ENCODE measurements at regions not wholly inside any gene's neighbourhood (a gene's known extent, or its start where the extent isn't known, plus 50 kb on each side); places are given as distances from the start of the nearest gene placed in this dataset.
"Not testable (repeated sequence)": the region's sequence is repeated elsewhere in the genome, so short reads cannot be mapped to it uniquely, and the experiment has no call there.

- H3K27ac ChIP-seq, result no peak overlapping the region
- no peaks in the 10 kb centered on the region for H3K36me3 ChIP-seq (ENCODE audit: insufficient read depth, low read length)
- no peak overlapping the region for H3K4me3 ChIP-seq
- H3K9ac ChIP-seq (ENCODE audit: insufficient read length), result no peak overlapping the region
- DNase-seq (ENCODE audit: low read depth, low spot score), result no peak
- peaks cover 4% of the 10 kb centered on the region; the same call in 1 of the 2 replicates for H3K9me3 ChIP-seq (ENCODE audit: low read depth, low read length)
- TF ChIP-seq FOXP2 (optimal IDR thresholded peaks at IDR 0.05; ENCODE audit: control extremely low read depth, extremely low read length, insufficient read depth) (no peak), POLR2AphosphoS5 (IDR thresholded peaks at IDR 0.05; ENCODE audit: borderline replicate concordance, low read depth, low read length) (no peak), EZH2 (IDR thresholded peaks at IDR 0.05) (no peak)
Observed at GRCh38 chr7:69090936-69091335, 507.3 kb upstream of the AUTS2 start.

GRCh38 chr7:69091521-69091920, 506.8 kb upstream of the AUTS2 start:
- Histone ChIP-seq H3K4me3 (no peak overlapping the region), H3K36me3 (ENCODE audit: insufficient read depth, low read length) (no peaks in the 10 kb centered on the region), H3K27ac (no peak overlapping the region), H3K9me3 (ENCODE audit: low read depth, low read length) (peaks cover 4% of the 10 kb centered on the region; the same call in 1 of the 2 replicates), H3K9ac (ENCODE audit: insufficient read length) (no peak overlapping the region)
- DNase-seq (ENCODE audit: low read depth, low spot score), result no peak
- TF ChIP-seq POLR2AphosphoS5 (IDR thresholded peaks at IDR 0.05; ENCODE audit: borderline replicate concordance, low read depth, low read length), result no peak
- no peak for TF ChIP-seq FOXP2 (optimal IDR thresholded peaks at IDR 0.05; ENCODE audit: control extremely low read depth, extremely low read length, insufficient read depth)
- no peak for TF ChIP-seq EZH2 (IDR thresholded peaks at IDR 0.05)

- no peak for DNase-seq (ENCODE audit: low read depth, low spot score)
- H3K9ac ChIP-seq (ENCODE audit: insufficient read length), result no peak overlapping the region
- H3K9me3 ChIP-seq (ENCODE audit: low read depth, low read length), result peaks cover 4% of the 10 kb centered on the region; the same call in 1 of the 2 replicates
- no peaks in the 10 kb centered on the region for H3K36me3 ChIP-seq (ENCODE audit: insufficient read depth, low read length)
- H3K4me3 ChIP-seq, result no peak overlapping the region
- no peak for TF ChIP-seq POLR2AphosphoS5 (IDR thresholded peaks at IDR 0.05; ENCODE audit: borderline replicate concordance, low read depth, low read length)
- TF ChIP-seq FOXP2 (optimal IDR thresholded peaks at IDR 0.05; ENCODE audit: control extremely low read depth, extremely low read length, insufficient read depth), result no peak
- no peak for TF ChIP-seq EZH2 (IDR thresholded peaks at IDR 0.05)
- no peak overlapping the region for H3K27ac ChIP-seq
Observed at GRCh38 chr7:69095127-69095526, 503.1 kb upstream of the AUTS2 start.

GRCh38 chr7:69095649-69096048, 502.6 kb upstream of the AUTS2 start:
- DNase-seq (ENCODE audit: low read depth, low spot score), result no peak
- no peak overlapping the region for H3K27ac ChIP-seq
- no peak for TF ChIP-seq POLR2AphosphoS5 (IDR thresholded peaks at IDR 0.05; ENCODE audit: borderline replicate concordance, low read depth, low read length)
- TF ChIP-seq EZH2 (IDR thresholded peaks at IDR 0.05), result no peak
- TF ChIP-seq FOXP2 (optimal IDR thresholded peaks at IDR 0.05; ENCODE audit: control extremely low read depth, extremely low read length, insufficient read depth), result no peak
- H3K36me3 ChIP-seq (ENCODE audit: insufficient read depth, low read length), result no peaks in the 10 kb centered on the region
- no peak overlapping the region for H3K4me3 ChIP-seq
- H3K9ac ChIP-seq (ENCODE audit: insufficient read length), result no peak overlapping the region
- H3K9me3 ChIP-seq (ENCODE audit: low read depth, low read length), result peaks cover 4% of the 10 kb centered on the region; the same call in 1 of the 2 replicates

GRCh38 chr7:69104023-69104422, 494.3 kb upstream of the AUTS2 start:
- H3K36me3 ChIP-seq (ENCODE audit: insufficient read depth, low read length), result no peaks in the 10 kb centered on the region
- H3K4me3 ChIP-seq, result no peak overlapping the region
- no peaks in the 10 kb centered on the region for H3K9me3 ChIP-seq (ENCODE audit: low read depth, low read length)
- TF ChIP-seq EZH2 (IDR thresholded peaks at IDR 0.05), result no peak
- no peak for TF ChIP-seq FOXP2 (optimal IDR thresholded peaks at IDR 0.05; ENCODE audit: control extremely low read depth, extremely low read length, insufficient read depth)
- TF ChIP-seq POLR2AphosphoS5 (IDR thresholded peaks at IDR 0.05; ENCODE audit: borderline replicate concordance, low read depth, low read length), result no peak
- H3K27ac ChIP-seq, result no peak overlapping the region
- no peak for DNase-seq (ENCODE audit: low read depth, low spot score)
- H3K9ac ChIP-seq (ENCODE audit: insufficient read length), result no peak overlapping the region

GRCh38 chr7:69105092-69105491, 493.2 kb upstream of the AUTS2 start:
- Histone ChIP-seq H3K9me3 (ENCODE audit: low read depth, low read length) (no peaks in the 10 kb centered on the region), H3K36me3 (ENCODE audit: insufficient read depth, low read length) (no peaks in the 10 kb centered on the region), H3K4me3 (no peak overlapping the region), H3K27ac (no peak overlapping the region), H3K9ac (ENCODE audit: insufficient read length) (no peak overlapping the region)
- no peak for TF ChIP-seq EZH2 (IDR thresholded peaks at IDR 0.05)
- TF ChIP-seq POLR2AphosphoS5 (IDR thresholded peaks at IDR 0.05; ENCODE audit: borderline replicate concordance, low read depth, low read length), result no peak
- TF ChIP-seq FOXP2 (optimal IDR thresholded peaks at IDR 0.05; ENCODE audit: control extremely low read depth, extremely low read length, insufficient read depth), result no peak
- DNase-seq (ENCODE audit: low read depth, low spot score), result no peak

- TF ChIP-seq FOXP2 (optimal IDR thresholded peaks at IDR 0.05; ENCODE audit: control extremely low read depth, extremely low read length, insufficient read depth) (no peak), POLR2AphosphoS5 (IDR thresholded peaks at IDR 0.05; ENCODE audit: borderline replicate concordance, low read depth, low read length) (no peak), EZH2 (IDR thresholded peaks at IDR 0.05) (no peak)
- Histone ChIP-seq H3K4me3 (no peak overlapping the region), H3K27ac (no peak overlapping the region), H3K9me3 (ENCODE audit: low read depth, low read length) (no peaks in the 10 kb centered on the region), H3K9ac (ENCODE audit: insufficient read length) (no peak overlapping the region), H3K36me3 (ENCODE audit: insufficient read depth, low read length) (no peaks in the 10 kb centered on the region)
- no peak for DNase-seq (ENCODE audit: low read depth, low spot score)
Observed at GRCh38 chr7:69105981-69106380, 492.3 kb upstream of the AUTS2 start.

GRCh38 chr7:69106449-69106848, 491.8 kb upstream of the AUTS2 start:
- not testable (repeated sequence) for H3K9ac ChIP-seq (ENCODE audit: insufficient read length); H3K4me3 ChIP-seq; H3K27ac ChIP-seq; H3K36me3 ChIP-seq (ENCODE audit: insufficient read depth, low read length); H3K9me3 ChIP-seq (ENCODE audit: low read depth, low read length); DNase-seq (ENCODE audit: low read depth, low spot score)

- H3K4me3 ChIP-seq; H3K9ac ChIP-seq (ENCODE audit: insufficient read length): not testable (repeated sequence)
Observed at GRCh38 chr7:69106946-69107345, 491.3 kb upstream of the AUTS2 start.

More at GRCh38 chr7:69106946-69107345, 491.3 kb upstream of the AUTS2 start:
- DNase-seq (ENCODE audit: low read depth, low spot score); H3K36me3 ChIP-seq (ENCODE audit: insufficient read depth, low read length); H3K9me3 ChIP-seq (ENCODE audit: low read depth, low read length); H3K27ac ChIP-seq: not testable (repeated sequence)
